Endothelial cell of umbilical vein (primary cell): ENCODE measurements at regions not wholly inside any gene's neighbourhood (a gene's known extent, or its start where the extent isn't known, plus 50 kb on each side); places are given as distances from the start of the nearest gene placed in this dataset.

Source experiments
- BruUV-seq: library from RNA; stranded (reverse); fragments of 400-500 nt; replicated peaks from 2 replicates; lab custom pipeline; 2021; lab: Mats Ljungman, UMichigan
- CTCF ChIA-PET: fragments of 300-600, 350-600 bp; sonication (Branson Sonifier 250); formaldehyde crosslinking; loops from one replicate; lab custom pipeline; 2021; ENCODE audit warnings: antibody characterized with exemption, inconsistent platforms; lab: Charles Lee
- POLR2A ChIA-PET: fragments of 300-600, 350-600 bp; sonication (Branson Sonifier 250); formaldehyde crosslinking; loops from one replicate; lab custom pipeline; 2021; ENCODE audit warnings: antibody characterized with exemption, inconsistent platforms; lab: Charles Lee
- DNase-seq: peaks from one replicate; pipeline ENCODE4 v3.0.0-alpha.2; 2011; ENCODE audit warnings: low read depth, low spot score
- FAIRE-seq: peaks from 2 replicates; lab custom pipeline; 2011; peaks lifted over from hg19 to GRCh38; lab: Jason Lieb, UNC
- H2AFZ ChIP-seq: 2 replicates; pipeline ENCODE4 v1.6.0; 2012; ENCODE audit warnings: low read depth, low read length, control low read depth, inconsistent platforms
- H3K27ac ChIP-seq: 2 replicates; pipeline ENCODE4 v1.5.1; 2011; ENCODE audit warnings: low read depth, mild to moderate bottlenecking, control low read depth, low read length, moderate library complexity; ENCODE audit not compliant: insufficient read depth
- H3K27me3 ChIP-seq, 2 experiments: 2 replicates each; pipeline versions ENCODE4 v1.6.0 to v1.6.1; 2011; ENCODE audit warnings: low read length in 2 of 2, mixed read lengths in 1 of 2; ENCODE audit not compliant: control insufficient read depth in 2 of 2, insufficient read depth in 2 of 2
- H3K36me3 ChIP-seq, 2 experiments: 2 replicates in 1 of 2; 3 replicates in 1 of 2; pipeline ENCODE4 v1.5.1; 2011; ENCODE audit warnings: low read length in 2 of 2, mild to moderate bottlenecking in 1 of 2, moderate library complexity in 1 of 2; ENCODE audit not compliant: control insufficient read depth in 2 of 2, insufficient read depth in 2 of 2; ENCODE audit errors: extremely low read depth in 1 of 2
- H3K4me1 ChIP-seq: 3 replicates; pipeline ENCODE4 v1.5.1; 2011; ENCODE audit warnings: mild to moderate bottlenecking, low read length; ENCODE audit not compliant: control insufficient read depth, insufficient read depth; ENCODE audit errors: extremely low read depth
- H3K4me2 ChIP-seq: 2 replicates; pipeline ENCODE4 v1.6.1; 2011; ENCODE audit warnings: low read length, control low read depth, mixed read lengths; ENCODE audit not compliant: insufficient read depth
- H3K4me3 ChIP-seq, 3 experiments: fragments of 200-600 bp in 1 of 3; sonication (generic), shearing (Covaris generic) in 1 of 3; replicated peaks in 1 of 3; 2 replicates each; pipeline ENCODE4 v1.5.1; 2011 to 2016; ENCODE audit warnings: control low read depth in 3 of 3, low read length in 3 of 3, mild to moderate bottlenecking in 2 of 3, inconsistent platforms in 1 of 3, low read depth in 1 of 3, moderate library complexity in 1 of 3; ENCODE audit not compliant: insufficient read depth in 1 of 3
- H3K79me2 ChIP-seq: 2 replicates; pipeline ENCODE4 v1.6.0; 2012; ENCODE audit warnings: low read length, inconsistent platforms; ENCODE audit not compliant: control insufficient read depth, insufficient read depth
- H3K9ac ChIP-seq: replicated peaks from 2 replicates; pipeline ENCODE3; 2011; ENCODE audit warnings: low read length, control low read depth; ENCODE audit not compliant: insufficient read depth; ENCODE audit errors: extremely low read depth
- H3K9me1 ChIP-seq: replicated peaks from 3 replicates; pipeline ENCODE4 v1.6.0; 2011; ENCODE audit warnings: mild to moderate bottlenecking, low read length; ENCODE audit not compliant: control insufficient read depth, insufficient read depth; ENCODE audit errors: extremely low read depth
- H3K9me3 ChIP-seq: replicated peaks from 2 replicates; pipeline ENCODE4 v1.5.1; 2012; ENCODE audit warnings: low read length, inconsistent platforms; ENCODE audit not compliant: control insufficient read depth, insufficient read depth
- H4K20me1 ChIP-seq: replicated peaks from 2 replicates; pipeline ENCODE3; 2011; ENCODE audit warnings: mild to moderate bottlenecking, low read length; ENCODE audit not compliant: control insufficient read depth, insufficient read depth; ENCODE audit errors: extremely low read depth
- CTCF ChIP-seq, 2 donors: IDR thresholded peaks; 1 replicate in 1 of 2; 2 replicates in 1 of 2; pipeline ENCODE4 v1.5.1; 2011; ENCODE audit warnings: low read length in 2 of 2, mild to moderate bottlenecking in 2 of 2, moderate library complexity in 2 of 2, control low read depth in 1 of 2, inconsistent platforms in 1 of 2, low read depth in 1 of 2; ENCODE audit not compliant: insufficient read depth in 1 of 2; ENCODE audit errors: extremely low read depth in 1 of 2
- EZH2 ChIP-seq: IDR thresholded peaks from 2 replicates; pipeline ENCODE4 v1.6.1; 2012; ENCODE audit warnings: borderline replicate concordance, low read depth, mild to moderate bottlenecking, moderate library complexity, low read length, inconsistent platforms; ENCODE audit not compliant: severe bottlenecking
- FOS ChIP-seq: IDR thresholded peaks from 2 replicates; pipeline ENCODE4 v1.6.1; 2011; ENCODE audit warnings: mild to moderate bottlenecking, low read length, moderate library complexity, borderline replicate concordance; ENCODE audit not compliant: insufficient read depth
- GATA2 ChIP-seq: IDR thresholded peaks from 2 replicates; pipeline ENCODE4 v1.7.0; 2011; ENCODE audit warnings: low read depth, mild to moderate bottlenecking, moderate library complexity, mixed read lengths, low read length; ENCODE audit not compliant: insufficient read length, insufficient read depth
- JUN ChIP-seq: IDR thresholded peaks from 2 replicates; pipeline ENCODE4 v1.6.1; 2011; ENCODE audit warnings: borderline replicate concordance, low read depth; ENCODE audit not compliant: insufficient read length, insufficient read depth
- MAX ChIP-seq: IDR thresholded peaks from 2 replicates; pipeline ENCODE4 v1.6.1; 2011; ENCODE audit not compliant: insufficient read depth, insufficient read length
- MYC ChIP-seq: IDR thresholded peaks from one replicate; pipeline ENCODE4 v1.6.1; 2011; ENCODE audit warnings: mild to moderate bottlenecking, low read depth, low read length
- POLR2A ChIP-seq: IDR thresholded peaks from 2 replicates; pipeline ENCODE4 v1.6.1; 2012; ENCODE audit warnings: low read depth, mild to moderate bottlenecking, control low read depth, low read length
- POLR2AphosphoS5 ChIP-seq: IDR thresholded peaks from 2 replicates; pipeline ENCODE4 v1.6.1; 2012; ENCODE audit warnings: low read depth, mild to moderate bottlenecking, control low read depth, low read length, moderate library complexity; ENCODE audit not compliant: insufficient read depth
- dilution Hi-C: fragments of 300-500 bp; cut with MboI; formaldehyde crosslinking; loops from one replicate; pipeline ENCODE4 v1.15.0; 2019; ENCODE audit warnings: low sequenced_read_pairs; ENCODE audit not compliant: extremely low pct_ligation_motif_present
- intact Hi-C: fragments of 100-400 bp; cut with micrococcal nuclease; formaldehyde crosslinking; loops from one replicate; pipeline ENCODE4 v1.10.0; 2022

- no peak overlapping the region for H3K27ac ChIP-seq
- no peak overlapping the region for H2AFZ ChIP-seq
- H3K79me2 ChIP-seq: no peaks in the 10 kb centered on the region
- H3K27me3 ChIP-seq: peaks cover 0 to 2% of the 10 kb centered on the region in 2 experiments
- intact Hi-C loops: no loop called here
- TF ChIP-seq MAX (no peak), MYC (no peak), POLR2A (no peak), FOS (no peak), GATA2 (no peak), JUN (no peak), POLR2AphosphoS5 (no peak), EZH2 (no peak)
- H3K4me3 ChIP-seq: no peak overlapping the region
- no TSS peak for BruUV-seq
- dilution Hi-C loops: no loop called here
- FAIRE-seq: no peak
- H3K36me3 ChIP-seq: no peaks in the 10 kb centered on the region
- DNase-seq: no peak
- ChIA-PET CTCF (interaction anchor here (1.7 kb wide), 1 partner anchor 9 kb away, joined by 4 read pairs; no protein-coding TSS in a partner anchor), POLR2A (no interaction called here)
- H3K4me2 ChIP-seq: no peak overlapping the region
- H3K9ac ChIP-seq: no peak overlapping the region
- H3K4me1 ChIP-seq: no peaks in the 10 kb centered on the region
- H3K9me3 ChIP-seq: no peaks in the 10 kb centered on the region
- H3K9me1 ChIP-seq: no peaks in the 10 kb centered on the region
- no peaks in the 10 kb centered on the region for H4K20me1 ChIP-seq
Observed at GRCh38 chr11:122422682-122423081, 232.8 kb upstream of the UBASH3B start.

- Histone ChIP-seq H3K9ac (no peak overlapping the region), H3K9me1 (no peaks in the 10 kb centered on the region), H4K20me1 (no peaks in the 10 kb centered on the region), H2AFZ (no peak overlapping the region), H3K4me1 (no peaks in the 10 kb centered on the region), H3K79me2 (no peaks in the 10 kb centered on the region), H3K4me2 (no peak overlapping the region), H3K36me3 (no peaks in the 10 kb centered on the region), H3K4me3 (no peak overlapping the region), H3K9me3 (no peaks in the 10 kb centered on the region), H3K27ac (no peak overlapping the region), H3K27me3 (peaks cover 0 to 2% of the 10 kb centered on the region in 2 experiments)
- intact Hi-C loops (no loop called here), dilution Hi-C loops (no loop called here)
- CTCF ChIA-PET: interaction anchor here (1.7 kb wide), 1 partner anchor 8 kb away, joined by 4 read pairs; no protein-coding TSS in a partner anchor
- TF ChIP-seq JUN: no peak
- no peak for TF ChIP-seq FOS
- TF ChIP-seq CTCF (IDR thresholded peaks at IDR 0.05; ENCODE audit: extremely low read depth in 1 of 2, insufficient read depth in 1 of 2, low read depth in 1 of 2, low read length in 2 of 2): no peak
- no peak for TF ChIP-seq MAX
- no peak for TF ChIP-seq EZH2
- no peak for TF ChIP-seq GATA2
- BruUV-seq: no TSS peak
- FAIRE-seq (no peak), DNase-seq (no peak)
- POLR2A ChIA-PET: no interaction called here
Observed at GRCh38 chr11:122421702-122422101, 233.8 kb upstream of the UBASH3B start.
